ENCODE measurements at regions not wholly inside any gene's neighbourhood (a gene's known extent, or its start where the extent isn't known, plus 50 kb on each side); places are given as distances from the start of the nearest gene placed in this dataset.

GRCh38 chr18:47737956-47738355, 192.5 kb downstream of the SMAD2 start:
- no peak overlapping the region for H2AFZ ChIP-seq (ENCODE audit: low read depth, low read length, severe bottlenecking)
- no peaks in the 10 kb centered on the region for H3K36me3 ChIP-seq (ENCODE audit: low read length)
- H3K9me2 ChIP-seq (replicated peaks; ENCODE audit: insufficient read depth, low read length): no peaks in the 10 kb centered on the region
- TF ChIP-seq CTCF (IDR thresholded peaks at IDR 0.05; ENCODE audit: insufficient read depth, low read length, poor library complexity, severe bottlenecking): no peak
- TF ChIP-seq EZH2phosphoT487 (conservative IDR thresholded peaks at IDR 0.05; ENCODE audit: low read length): no peak
- no peaks in the 10 kb centered on the region for H3F3A ChIP-seq (ENCODE audit: insufficient read depth)
- H3K4me2 ChIP-seq (ENCODE audit: low read depth, low read length, poor library complexity, severe bottlenecking): no peak overlapping the region
- no peaks in the 10 kb centered on the region for H3K79me2 ChIP-seq (ENCODE audit: insufficient read depth, low read length)
- no peaks in the 10 kb centered on the region for H3K9me3 ChIP-seq (ENCODE audit: insufficient read depth, low read length)
- no peaks in the 10 kb centered on the region for H4K20me1 ChIP-seq (ENCODE audit: low read depth, low read length)
- no peak overlapping the region for H3K4me3 ChIP-seq (ENCODE audit: insufficient read depth, low read length, poor library complexity, severe bottlenecking)
- H3K9ac ChIP-seq (ENCODE audit: low read length): no peak overlapping the region
- H3K27ac ChIP-seq (ENCODE audit: low read depth, low read length): no peak overlapping the region
- no peaks in the 10 kb centered on the region for H3K27me3 ChIP-seq (ENCODE audit: low read length)

GRCh38 chr18:47737198-47737830, 193.1 kb downstream of the SMAD2 start:
- Histone ChIP-seq H3K4me3 (ENCODE audit: insufficient read depth, low read length, poor library complexity, severe bottlenecking) (no peak overlapping the region), H3K27me3 (ENCODE audit: low read length) (no peaks in the 10 kb centered on the region), H3K9me3 (ENCODE audit: insufficient read depth, low read length) (no peaks in the 10 kb centered on the region), H4K20me1 (ENCODE audit: low read depth, low read length) (no peaks in the 10 kb centered on the region), H3K4me2 (ENCODE audit: low read depth, low read length, poor library complexity, severe bottlenecking) (no peak overlapping the region), H3K79me2 (ENCODE audit: insufficient read depth, low read length) (no peaks in the 10 kb centered on the region), H3K36me3 (ENCODE audit: low read length) (no peaks in the 10 kb centered on the region), H2AFZ (ENCODE audit: low read depth, low read length, severe bottlenecking) (no peak overlapping the region), H3K9me2 (replicated peaks; ENCODE audit: insufficient read depth, low read length) (no peaks in the 10 kb centered on the region), H3K27ac (ENCODE audit: low read depth, low read length) (no peak overlapping the region), H3K9ac (ENCODE audit: low read length) (no peak overlapping the region), H3F3A (ENCODE audit: insufficient read depth) (no peaks in the 10 kb centered on the region)
- TF ChIP-seq EZH2phosphoT487 (conservative IDR thresholded peaks at IDR 0.05; ENCODE audit: low read length): no peak
- no peak for TF ChIP-seq CTCF (IDR thresholded peaks at IDR 0.05; ENCODE audit: insufficient read depth, low read length, poor library complexity, severe bottlenecking)

GRCh38 chr18:47736376-47737140, 193.9 kb downstream of the SMAD2 start:
- H2AFZ ChIP-seq (ENCODE audit: low read depth, low read length, severe bottlenecking): no peak overlapping the region
- no peak for TF ChIP-seq EZH2phosphoT487 (conservative IDR thresholded peaks at IDR 0.05; ENCODE audit: low read length)
- TF ChIP-seq CTCF (IDR thresholded peaks at IDR 0.05; ENCODE audit: insufficient read depth, low read length, poor library complexity, severe bottlenecking): no peak
- H3K9me2 ChIP-seq (replicated peaks; ENCODE audit: insufficient read depth, low read length): no peaks in the 10 kb centered on the region
- no peaks in the 10 kb centered on the region for H3K27me3 ChIP-seq (ENCODE audit: low read length)
- no peak overlapping the region for H3K4me3 ChIP-seq (ENCODE audit: insufficient read depth, low read length, poor library complexity, severe bottlenecking)
- no peaks in the 10 kb centered on the region for H3K79me2 ChIP-seq (ENCODE audit: insufficient read depth, low read length)
- H3K4me2 ChIP-seq (ENCODE audit: low read depth, low read length, poor library complexity, severe bottlenecking): no peak overlapping the region
- H3K9ac ChIP-seq (ENCODE audit: low read length): no peak overlapping the region
- H3K36me3 ChIP-seq (ENCODE audit: low read length): no peaks in the 10 kb centered on the region
- no peak overlapping the region for H3K27ac ChIP-seq (ENCODE audit: low read depth, low read length)
- no peaks in the 10 kb centered on the region for H4K20me1 ChIP-seq (ENCODE audit: low read depth, low read length)
- H3K9me3 ChIP-seq (ENCODE audit: insufficient read depth, low read length): no peaks in the 10 kb centered on the region
- H3F3A ChIP-seq (ENCODE audit: insufficient read depth): no peaks in the 10 kb centered on the region
